ENCODE measurements at regions not wholly inside any gene's neighbourhood (a gene's known extent, or its start where the extent isn't known, plus 50 kb on each side); places are given as distances from the start of the nearest gene placed in this dataset.

DNA sequence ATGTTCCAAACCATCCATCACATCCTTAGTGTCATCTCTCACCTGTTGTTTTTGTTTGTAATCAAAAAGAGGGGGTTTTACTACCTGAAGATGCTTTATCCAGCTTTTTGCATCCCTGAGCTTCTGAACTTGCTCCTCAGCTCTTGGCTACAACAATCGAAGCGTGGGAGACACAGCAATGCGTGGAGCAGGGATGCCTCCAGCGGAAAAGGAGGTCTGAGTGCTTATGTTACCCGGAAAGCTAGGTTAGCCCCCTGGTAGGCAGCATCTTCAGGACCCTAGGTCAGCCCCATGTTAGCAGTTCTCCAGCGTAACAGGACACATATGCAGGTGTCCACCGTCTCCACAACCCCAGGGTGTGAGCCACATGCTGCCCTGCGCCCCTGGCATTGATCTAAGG, 141.5 kb downstream of the RRAGC start:
- TF ChIP-seq, protein P1, sequence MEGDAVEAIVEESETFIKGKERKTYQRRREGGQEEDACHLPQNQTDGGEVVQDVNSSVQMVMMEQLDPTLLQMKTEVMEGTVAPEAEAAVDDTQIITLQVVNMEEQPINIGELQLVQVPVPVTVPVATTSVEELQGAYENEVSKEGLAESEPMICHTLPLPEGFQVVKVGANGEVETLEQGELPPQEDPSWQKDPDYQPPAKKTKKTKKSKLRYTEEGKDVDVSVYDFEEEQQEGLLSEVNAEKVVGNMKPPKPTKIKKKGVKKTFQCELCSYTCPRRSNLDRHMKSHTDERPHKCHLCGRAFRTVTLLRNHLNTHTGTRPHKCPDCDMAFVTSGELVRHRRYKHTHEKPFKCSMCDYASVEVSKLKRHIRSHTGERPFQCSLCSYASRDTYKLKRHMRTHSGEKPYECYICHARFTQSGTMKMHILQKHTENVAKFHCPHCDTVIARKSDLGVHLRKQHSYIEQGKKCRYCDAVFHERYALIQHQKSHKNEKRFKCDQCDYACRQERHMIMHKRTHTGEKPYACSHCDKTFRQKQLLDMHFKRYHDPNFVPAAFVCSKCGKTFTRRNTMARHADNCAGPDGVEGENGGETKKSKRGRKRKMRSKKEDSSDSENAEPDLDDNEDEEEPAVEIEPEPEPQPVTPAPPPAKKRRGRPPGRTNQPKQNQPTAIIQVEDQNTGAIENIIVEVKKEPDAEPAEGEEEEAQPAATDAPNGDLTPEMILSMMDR (IDR thresholded peaks at IDR 0.05; ENCODE audit: insufficient read depth, low read length, severe bottlenecking): no peak
- H3K27me3 ChIP-seq (ENCODE audit: control insufficient read depth, insufficient read depth, low read length): no peaks in the 10 kb centered on the region
- H3K4me3 ChIP-seq (ENCODE audit: low read depth, low read length): no peak overlapping the region
- no peak for DNase-seq (ENCODE audit: low read depth)
- H3K36me3 ChIP-seq (ENCODE audit: control insufficient read depth, insufficient read depth, low read length): no peaks in the 10 kb centered on the region
- no peak for FAIRE-seq

DNA sequence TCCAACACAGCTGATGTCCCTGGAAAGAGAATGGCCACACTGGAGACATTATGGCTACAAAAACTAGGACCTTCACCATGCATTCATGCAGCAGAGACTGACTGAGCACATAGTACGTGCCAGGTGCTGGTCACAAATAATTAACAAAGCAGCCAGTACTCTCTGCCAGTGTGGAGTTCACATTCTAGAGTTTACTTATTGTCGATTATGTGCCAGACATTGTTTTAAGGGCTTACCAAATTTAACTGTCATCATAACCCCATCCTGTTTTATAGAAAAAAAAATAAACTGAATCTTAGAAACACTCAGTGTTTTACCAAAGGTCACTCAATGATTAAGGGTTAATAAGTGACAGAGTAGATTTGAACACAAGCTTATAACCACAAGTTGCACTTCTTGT, 143.3 kb downstream of the RRAGC start:
- TF ChIP-seq, protein P1 (IDR thresholded peaks at IDR 0.05; ENCODE audit: insufficient read depth, low read length, severe bottlenecking): no peak
- Histone ChIP-seq H3K36me3 (ENCODE audit: control insufficient read depth, insufficient read depth, low read length) (no peaks in the 10 kb centered on the region), H3K4me3 (ENCODE audit: low read depth, low read length) (no peak overlapping the region), H3K27me3 (ENCODE audit: control insufficient read depth, insufficient read depth, low read length) (no peaks in the 10 kb centered on the region)
- FAIRE-seq: no peak
- DNase-seq (ENCODE audit: low read depth): no peak

DNA sequence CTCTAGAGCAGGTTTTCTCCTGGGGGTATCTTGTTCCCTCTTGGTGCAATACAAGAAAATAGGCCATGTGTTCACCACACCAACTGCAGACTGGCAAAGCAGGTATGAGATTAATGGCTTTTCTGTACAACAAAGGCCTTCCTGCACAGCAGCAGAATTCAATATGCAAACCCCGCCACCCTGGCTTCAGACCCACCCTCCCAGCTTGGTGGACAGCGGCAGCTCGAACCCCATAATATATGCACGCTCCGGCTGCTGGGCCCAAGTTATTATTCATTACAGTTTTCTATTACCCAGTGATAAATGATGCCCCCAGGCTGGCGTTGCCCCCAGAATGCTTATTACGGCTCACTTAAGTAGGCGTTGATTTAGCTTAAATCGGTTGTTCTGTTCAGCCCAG, 144.2 kb downstream of the RRAGC start:
- FAIRE-seq (no peak), DNase-seq (ENCODE audit: low read depth) (no peak)
- TF ChIP-seq, protein P1 (IDR thresholded peaks at IDR 0.05; ENCODE audit: insufficient read depth, low read length, severe bottlenecking): no peak
- Histone ChIP-seq H3K4me3 (ENCODE audit: low read depth, low read length) (no peak overlapping the region), H3K27me3 (ENCODE audit: control insufficient read depth, insufficient read depth, low read length) (no peaks in the 10 kb centered on the region), H3K36me3 (ENCODE audit: control insufficient read depth, insufficient read depth, low read length) (no peaks in the 10 kb centered on the region)

DNA sequence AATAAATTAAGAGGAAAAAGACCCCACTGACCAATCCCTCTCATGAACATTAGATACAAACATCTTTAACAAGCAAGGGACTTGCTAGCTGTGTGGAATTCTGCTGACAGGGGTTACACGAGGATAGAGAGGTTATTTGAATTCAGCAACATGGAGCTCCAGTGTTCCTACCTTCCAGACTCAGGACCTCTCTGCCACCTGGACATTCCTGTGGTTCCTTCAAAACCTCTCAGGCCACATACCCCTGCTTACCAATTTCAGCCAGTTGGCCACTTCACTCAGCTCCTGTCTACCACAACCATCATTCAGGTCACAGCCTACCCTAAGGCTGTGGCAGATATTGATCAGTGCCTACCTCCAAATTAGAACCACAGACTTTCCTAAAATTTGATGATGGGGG, 147.5 kb downstream of the RRAGC start:
- Histone ChIP-seq H3K27me3 (ENCODE audit: control insufficient read depth, insufficient read depth, low read length) (no peaks in the 10 kb centered on the region), H3K4me3 (ENCODE audit: low read depth, low read length) (no peak overlapping the region), H3K36me3 (ENCODE audit: control insufficient read depth, insufficient read depth, low read length) (no peaks in the 10 kb centered on the region)
- DNase-seq (ENCODE audit: low read depth) (no peak), FAIRE-seq (peak; percentile 18)
- TF ChIP-seq, protein P1 (IDR thresholded peaks at IDR 0.05; ENCODE audit: insufficient read depth, low read length, severe bottlenecking): no peak

DNA sequence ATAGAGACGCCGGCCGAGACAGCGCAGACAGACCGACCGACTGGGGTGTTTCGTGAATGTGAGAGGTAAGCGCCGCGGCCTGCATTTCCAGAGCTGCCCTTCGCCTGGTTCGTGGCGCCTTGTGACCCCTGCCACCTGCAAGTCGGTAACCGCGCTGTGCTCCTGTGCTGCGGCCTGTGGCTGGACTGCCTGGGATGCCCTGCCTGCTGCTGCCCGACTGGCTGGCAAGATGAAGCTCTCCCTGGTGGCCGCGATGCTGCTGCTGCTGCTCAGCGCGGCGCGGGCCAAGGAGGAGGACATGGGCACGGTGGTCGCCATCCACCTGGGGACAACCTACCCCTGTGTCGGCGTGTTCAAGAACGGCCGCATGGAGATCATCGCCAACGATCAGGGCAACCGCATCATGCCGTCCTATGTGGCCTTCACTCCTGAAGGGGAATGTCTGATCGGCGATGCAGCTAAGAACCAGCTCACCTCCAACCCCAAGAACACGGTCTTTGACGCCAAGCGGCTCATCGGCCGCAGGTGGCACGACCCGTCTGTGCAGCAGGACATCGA, 150.8 kb downstream of the RRAGC start:
- FAIRE-seq (no peak), DNase-seq (ENCODE audit: low read depth) (no peak)
- no peaks in the 10 kb centered on the region for H3K27me3 ChIP-seq (ENCODE audit: control insufficient read depth, insufficient read depth, low read length)
- H3K36me3 ChIP-seq (ENCODE audit: control insufficient read depth, insufficient read depth, low read length): no peaks in the 10 kb centered on the region
- H3K4me3 ChIP-seq (ENCODE audit: low read depth, low read length): no peak overlapping the region
- TF ChIP-seq, protein P1 (IDR thresholded peaks at IDR 0.05; ENCODE audit: insufficient read depth, low read length, severe bottlenecking): no peak

DNA sequence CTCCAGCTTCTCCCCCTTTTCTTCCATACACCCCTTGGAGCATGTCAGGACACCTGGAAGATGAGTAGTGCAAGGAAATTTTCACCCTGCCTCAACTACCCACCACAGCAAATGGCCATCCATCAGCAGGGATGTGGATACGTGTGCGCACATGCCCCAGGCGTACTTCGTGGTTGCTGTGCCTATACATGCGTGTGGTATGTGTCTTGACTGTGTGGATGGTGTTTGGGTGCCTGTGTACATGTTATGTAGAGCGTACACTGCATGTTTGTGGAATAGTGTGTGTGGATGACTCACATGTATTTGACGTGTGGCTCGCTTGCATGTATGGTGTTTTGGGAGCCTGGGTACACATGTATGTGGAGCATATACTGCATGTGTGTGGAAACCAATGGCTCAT, 158.5 kb downstream of the RRAGC start:
- DNase-seq (ENCODE audit: low read depth): no peak
- H3K4me3 ChIP-seq (ENCODE audit: low read depth, low read length): no peak overlapping the region
- FAIRE-seq: peak; percentile 84
- no peaks in the 10 kb centered on the region for H3K36me3 ChIP-seq (ENCODE audit: control insufficient read depth, insufficient read depth, low read length)
- TF ChIP-seq, protein P1 (IDR thresholded peaks at IDR 0.05; ENCODE audit: insufficient read depth, low read length, severe bottlenecking): no peak
- H3K27me3 ChIP-seq (ENCODE audit: control insufficient read depth, insufficient read depth, low read length): no peaks in the 10 kb centered on the region
